Erythroblast (primary cell): ENCODE measurements at regions not wholly inside any gene's neighbourhood (a gene's known extent, or its start where the extent isn't known, plus 50 kb on each side); places are given as distances from the start of the nearest gene placed in this dataset.

Source experiments
- GATA1 ChIP-seq: IDR thresholded peaks from 2 replicates; pipeline ENCODE4 v1.6.1; 2011; ENCODE audit warnings: low read depth, mild to moderate bottlenecking, control low read depth, low read length, moderate library complexity
- POLR2A ChIP-seq: IDR thresholded peaks from 2 replicates; pipeline ENCODE4 v1.6.1; 2011; ENCODE audit warnings: mild to moderate bottlenecking, low read length

GRCh38 chr6:153511896-153512496 is 380.9 kb upstream of the RGS17 start:
- TF ChIP-seq POLR2A (no peak), GATA1 (no peak)
